ENCODE measurements at regions not wholly inside any gene's neighbourhood (a gene's known extent, or its start where the extent isn't known, plus 50 kb on each side); places are given as distances from the start of the nearest gene placed in this dataset.
A peak's percentile ranks its signal among the peaks of the same experiment; 100 is the strongest.
"Not testable (repeated sequence)": the region's sequence is repeated elsewhere in the genome, so short reads cannot be mapped to it uniquely, and the experiment has no call there.

GRCh38 chr2:105691947-105692390 lies 52.7 kb upstream of the NCK2 start:
- no peak for DNase-seq

- DNase-seq, result no peak
Measured at GRCh38 chr2:105690566-105690965, 54.1 kb upstream of the NCK2 start.

GRCh38 chr2:105689484-105689883 lies 55.2 kb upstream of the NCK2 start:
- DNase-seq, result no peak

- DNase-seq, result no peak
Measured at GRCh38 chr2:105688946-105689345, 55.8 kb upstream of the NCK2 start.

- DNase-seq, result no peak
Measured at GRCh38 chr2:105686588-105686987, 58.1 kb upstream of the NCK2 start.

GRCh38 chr2:105683011-105683492 lies 61.7 kb upstream of the NCK2 start:
- no peak for DNase-seq

- DNase-seq, result peak; percentile 14
Measured at GRCh38 chr2:105682401-105682800, 62.3 kb upstream of the NCK2 start.

- no peak for DNase-seq
Measured at GRCh38 chr2:105681927-105682326, 62.8 kb upstream of the NCK2 start.

- DNase-seq, result no peak
Measured at GRCh38 chr2:105680357-105680756, 64.4 kb upstream of the NCK2 start.

GRCh38 chr2:105678346-105678745 lies 66.4 kb upstream of the NCK2 start:
- DNase-seq, result no peak

- DNase-seq, result no peak
Measured at GRCh38 chr2:105677901-105678300, 66.8 kb upstream of the NCK2 start.

GRCh38 chr2:105675841-105676240 lies 68.9 kb upstream of the NCK2 start:
- DNase-seq, result peak; percentile 6

GRCh38 chr2:105674859-105675541 lies 69.7 kb upstream of the NCK2 start:
- DNase-seq, result no peak

GRCh38 chr2:105674401-105674800 lies 70.3 kb upstream of the NCK2 start:
- no peak for DNase-seq

GRCh38 chr2:105671156-105671555 lies 73.6 kb upstream of the NCK2 start:
- no peak for DNase-seq

- DNase-seq, result no peak
Measured at GRCh38 chr2:105669384-105669891, 75.3 kb upstream of the NCK2 start.

GRCh38 chr2:105665480-105665879 lies 79.2 kb upstream of the NCK2 start:
- DNase-seq, result no peak

- DNase-seq, result no peak
Measured at GRCh38 chr2:105660489-105660888, 84.2 kb upstream of the NCK2 start.

- not testable (repeated sequence) for DNase-seq
Measured at GRCh38 chr2:105655723-105656606, 88.7 kb upstream of the NCK2 start.

- DNase-seq, result no peak
Measured at GRCh38 chr2:105655244-105655643, 89.5 kb upstream of the NCK2 start.

- no peak for DNase-seq
Measured at GRCh38 chr2:105654474-105655004, 90.2 kb upstream of the NCK2 start.

- DNase-seq, result no peak
Measured at GRCh38 chr2:105653302-105653701, 91.4 kb upstream of the NCK2 start.

GRCh38 chr2:105652014-105652796 lies 92.5 kb upstream of the NCK2 start:
- DNase-seq, result no peak
